OCI-LY1 (cell line): ENCODE measurements at regions not wholly inside any gene's neighbourhood (a gene's known extent, or its start where the extent isn't known, plus 50 kb on each side); places are given as distances from the start of the nearest gene placed in this dataset.

Experiments
- CTCF ChIP-seq: fragments of 200-600 bp; sonication (generic), shearing (Covaris generic); IDR thresholded peaks from 2 replicates; pipeline ENCODE4 v1.5.1; 2017; ENCODE audit warnings: mild to moderate bottlenecking, antibody characterized with exemption, low read length, moderate library complexity, mixed read lengths
- EZH2 ChIP-seq: fragments of 200-600 bp; sonication (generic), shearing (Covaris generic); IDR thresholded peaks from 2 replicates; pipeline ENCODE4 v1.8.0; 2017; ENCODE audit warnings: borderline replicate concordance, mixed run types, mild to moderate bottlenecking, antibody characterized with exemption, low read length, moderate library complexity, mixed read lengths

GRCh38 chr13:44304433-44304725, 69.2 kb upstream of the SERP2 start:
- TF ChIP-seq EZH2 (no peak), CTCF (no peak)
